ENCODE measurements at regions not wholly inside any gene's neighbourhood (a gene's known extent, or its start where the extent isn't known, plus 50 kb on each side); places are given as distances from the start of the nearest gene placed in this dataset.

- TF ChIP-seq, protein P1, sequence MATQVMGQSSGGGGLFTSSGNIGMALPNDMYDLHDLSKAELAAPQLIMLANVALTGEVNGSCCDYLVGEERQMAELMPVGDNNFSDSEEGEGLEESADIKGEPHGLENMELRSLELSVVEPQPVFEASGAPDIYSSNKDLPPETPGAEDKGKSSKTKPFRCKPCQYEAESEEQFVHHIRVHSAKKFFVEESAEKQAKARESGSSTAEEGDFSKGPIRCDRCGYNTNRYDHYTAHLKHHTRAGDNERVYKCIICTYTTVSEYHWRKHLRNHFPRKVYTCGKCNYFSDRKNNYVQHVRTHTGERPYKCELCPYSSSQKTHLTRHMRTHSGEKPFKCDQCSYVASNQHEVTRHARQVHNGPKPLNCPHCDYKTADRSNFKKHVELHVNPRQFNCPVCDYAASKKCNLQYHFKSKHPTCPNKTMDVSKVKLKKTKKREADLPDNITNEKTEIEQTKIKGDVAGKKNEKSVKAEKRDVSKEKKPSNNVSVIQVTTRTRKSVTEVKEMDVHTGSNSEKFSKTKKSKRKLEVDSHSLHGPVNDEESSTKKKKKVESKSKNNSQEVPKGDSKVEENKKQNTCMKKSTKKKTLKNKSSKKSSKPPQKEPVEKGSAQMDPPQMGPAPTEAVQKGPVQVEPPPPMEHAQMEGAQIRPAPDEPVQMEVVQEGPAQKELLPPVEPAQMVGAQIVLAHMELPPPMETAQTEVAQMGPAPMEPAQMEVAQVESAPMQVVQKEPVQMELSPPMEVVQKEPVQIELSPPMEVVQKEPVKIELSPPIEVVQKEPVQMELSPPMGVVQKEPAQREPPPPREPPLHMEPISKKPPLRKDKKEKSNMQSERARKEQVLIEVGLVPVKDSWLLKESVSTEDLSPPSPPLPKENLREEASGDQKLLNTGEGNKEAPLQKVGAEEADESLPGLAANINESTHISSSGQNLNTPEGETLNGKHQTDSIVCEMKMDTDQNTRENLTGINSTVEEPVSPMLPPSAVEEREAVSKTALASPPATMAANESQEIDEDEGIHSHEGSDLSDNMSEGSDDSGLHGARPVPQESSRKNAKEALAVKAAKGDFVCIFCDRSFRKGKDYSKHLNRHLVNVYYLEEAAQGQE (IDR thresholded peaks at IDR 0.05; ENCODE audit: unreplicated experiment), result no peak
- TF ChIP-seq ZNF114 (CRISPR knock-in tag; IDR thresholded peaks at IDR 0.05), result no peak
These were observed 96.0 kb upstream of the CCDC28A start (continued) for GRCh38 chr6:138677538-138677937.

- Histone ChIP-seq H2AFZ (no peak overlapping the region), H4K20me1 (replicated peaks; ENCODE audit: insufficient read depth) (0 out of 2 replicates have a peak, but pooled peaks cover 3% of the 10 kb centered on the region), H3K27ac (ENCODE audit: low read depth) (no peak overlapping the region), H3K79me2 (replicated peaks; ENCODE audit: insufficient read depth) (peaks cover 96% of the 10 kb centered on the region), H3F3A (replicated peaks; ENCODE audit: low read depth) (no peaks in the 10 kb centered on the region), H3K4me1 (ENCODE audit: insufficient read depth) (peaks cover 3% of the 10 kb centered on the region), H3K36me3 (ENCODE audit: insufficient read depth) (no peaks in the 10 kb centered on the region), H3K27me3 (ENCODE audit: insufficient read depth) (no peaks in the 10 kb centered on the region), H3K4me2 (no peak overlapping the region), H3K9me2 (ENCODE audit: insufficient read depth) (no peaks in the 10 kb centered on the region), H3K4me3 (no peak overlapping the region)
- TF ChIP-seq, protein P1 (IDR thresholded peaks at IDR 0.05; ENCODE audit: unreplicated experiment), result no peak
- TF ChIP-seq ZNF114 (CRISPR knock-in tag; IDR thresholded peaks at IDR 0.05) (no peak), CREB1 (CRISPR knock-in tag; IDR thresholded peaks at IDR 0.05; ENCODE audit: low read depth) (no peak), EZH2phosphoT487 (IDR thresholded peaks at IDR 0.05; ENCODE audit: unreplicated experiment) (no peak)
- H3K9me3 Mint-ChIP-seq, result no peaks in the 10 kb centered on the region
- DNase-seq (ENCODE audit: low spot score) (no peak), ATAC-seq (no peak)
- peaks cover 5% of the 10 kb centered on the region; the same call in 1 of the 3 replicates for H3K36me3 Mint-ChIP-seq (ENCODE audit: low read depth)
- H3K27ac Mint-ChIP-seq, result no peak overlapping the region
- no peaks in the 10 kb centered on the region for H3K27me3 Mint-ChIP-seq (ENCODE audit: insufficient read depth, low read depth, poor library complexity)
- peaks cover 30% of the 10 kb centered on the region for H3K4me1 Mint-ChIP-seq
- no peak overlapping the region for H3K4me3 Mint-ChIP-seq
These were observed 95.4 kb upstream of the CCDC28A start for GRCh38 chr6:138678168-138678567.

DNA sequence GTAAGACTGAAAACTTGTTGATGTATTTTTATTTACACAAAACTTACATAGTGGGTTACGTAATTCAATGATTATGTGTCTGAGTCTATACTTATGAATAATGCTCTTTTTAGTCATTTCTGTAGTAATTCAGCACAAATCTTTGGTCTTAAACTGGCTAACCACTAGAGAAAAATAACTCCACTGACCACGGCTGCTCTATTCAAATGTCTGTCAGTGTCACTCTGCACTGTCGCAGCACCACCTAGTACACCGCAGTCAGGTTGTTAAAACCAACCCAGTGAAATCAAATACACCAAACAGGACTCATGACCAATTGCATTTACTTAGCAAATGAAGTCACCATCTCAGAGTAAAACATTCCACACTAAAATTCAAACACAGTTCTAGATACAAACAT lies 93.5 kb upstream of the CCDC28A start:
- peaks cover 2% of the 10 kb centered on the region; the same call in 1 of the 3 replicates for H3K36me3 Mint-ChIP-seq (ENCODE audit: low read depth)
- H3K4me3 ChIP-seq, result no peak overlapping the region
- peaks cover 3% of the 10 kb centered on the region for H3K4me1 ChIP-seq (ENCODE audit: insufficient read depth)
- peaks cover 93% of the 10 kb centered on the region for H3K79me2 ChIP-seq (replicated peaks; ENCODE audit: insufficient read depth)
- no peaks in the 10 kb centered on the region for H3K27me3 ChIP-seq (ENCODE audit: insufficient read depth)
- no peaks in the 10 kb centered on the region for H3K36me3 ChIP-seq (ENCODE audit: insufficient read depth)
- no peak overlapping the region for H3K27ac Mint-ChIP-seq
- no peak overlapping the region for H3K4me2 ChIP-seq
- DNase-seq (ENCODE audit: low spot score) (no peak), ATAC-seq (no peak)
- no peak overlapping the region for H3K27ac ChIP-seq (ENCODE audit: low read depth)
- H3F3A ChIP-seq (replicated peaks; ENCODE audit: low read depth), result no peaks in the 10 kb centered on the region
- H2AFZ ChIP-seq, result no peak overlapping the region
- 0 out of 2 replicates have a peak, but pooled peaks cover 3% of the 10 kb centered on the region for H4K20me1 ChIP-seq (replicated peaks; ENCODE audit: insufficient read depth)
- peaks cover 33% of the 10 kb centered on the region for H3K4me1 Mint-ChIP-seq
- H3K9me3 Mint-ChIP-seq, result no peaks in the 10 kb centered on the region
- no peaks in the 10 kb centered on the region for H3K9me2 ChIP-seq (ENCODE audit: insufficient read depth)
- H3K4me3 Mint-ChIP-seq, result no peak overlapping the region
- H3K27me3 Mint-ChIP-seq (ENCODE audit: insufficient read depth, low read depth, poor library complexity), result no peaks in the 10 kb centered on the region
- TF ChIP-seq STAT1 (IDR thresholded peaks at IDR 0.05; ENCODE audit: unreplicated experiment), result no peak
- no peak for TF ChIP-seq CREB1 (CRISPR knock-in tag; IDR thresholded peaks at IDR 0.05; ENCODE audit: low read depth)
- no peak for TF ChIP-seq EZH2 (IDR thresholded peaks at IDR 0.05; ENCODE audit: low read depth, unreplicated experiment)

Data from GM23338 (cell line).